Esophagus muscularis mucosa (tissue), 4 donors: ENCODE measurements at regions not wholly inside any gene's neighbourhood (a gene's known extent, or its start where the extent isn't known, plus 50 kb on each side); places are given as distances from the start of the nearest gene placed in this dataset.

Experiments
- EP300 ChIP-seq: sonication (generic); formaldehyde crosslinking; IDR thresholded peaks from one replicate; pipeline ENCODE4 v1.6.1; 2017; ENCODE audit warnings: antibody characterized with exemption
- POLR2A ChIP-seq: fragments of 450-650 bp; IDR thresholded peaks from one replicate; pipeline ENCODE4 v1.6.1; 2017; ENCODE audit warnings: antibody characterized with exemption, moderate library complexity, mild to moderate bottlenecking, low read depth
- TF ChIP-seq, protein P1 (sequence below), 3 experiments: fragments of 200-600 bp in 2 of 3; fragments of 450-650 bp in 1 of 3; sonication (generic) in 2 of 3; IDR thresholded peaks; one replicate each; pipeline ENCODE4 v1.5.1; 2017 to 2019; ENCODE audit warnings: antibody characterized with exemption in 3 of 3, mild to moderate bottlenecking in 2 of 3, moderate library complexity in 1 of 3

GRCh38 chr12:130109062-130109945 lies 53.0 kb upstream of the FZD10 start:
- TF ChIP-seq, protein P1, sequence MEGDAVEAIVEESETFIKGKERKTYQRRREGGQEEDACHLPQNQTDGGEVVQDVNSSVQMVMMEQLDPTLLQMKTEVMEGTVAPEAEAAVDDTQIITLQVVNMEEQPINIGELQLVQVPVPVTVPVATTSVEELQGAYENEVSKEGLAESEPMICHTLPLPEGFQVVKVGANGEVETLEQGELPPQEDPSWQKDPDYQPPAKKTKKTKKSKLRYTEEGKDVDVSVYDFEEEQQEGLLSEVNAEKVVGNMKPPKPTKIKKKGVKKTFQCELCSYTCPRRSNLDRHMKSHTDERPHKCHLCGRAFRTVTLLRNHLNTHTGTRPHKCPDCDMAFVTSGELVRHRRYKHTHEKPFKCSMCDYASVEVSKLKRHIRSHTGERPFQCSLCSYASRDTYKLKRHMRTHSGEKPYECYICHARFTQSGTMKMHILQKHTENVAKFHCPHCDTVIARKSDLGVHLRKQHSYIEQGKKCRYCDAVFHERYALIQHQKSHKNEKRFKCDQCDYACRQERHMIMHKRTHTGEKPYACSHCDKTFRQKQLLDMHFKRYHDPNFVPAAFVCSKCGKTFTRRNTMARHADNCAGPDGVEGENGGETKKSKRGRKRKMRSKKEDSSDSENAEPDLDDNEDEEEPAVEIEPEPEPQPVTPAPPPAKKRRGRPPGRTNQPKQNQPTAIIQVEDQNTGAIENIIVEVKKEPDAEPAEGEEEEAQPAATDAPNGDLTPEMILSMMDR (IDR thresholded peaks at IDR 0.05), result no peak
- TF ChIP-seq EP300, result no peak
- TF ChIP-seq POLR2A, result no peak
